ENCODE measurements at regions not wholly inside any gene's neighbourhood (a gene's known extent, or its start where the extent isn't known, plus 50 kb on each side); places are given as distances from the start of the nearest gene placed in this dataset.
"Not testable (repeated sequence)": the region's sequence is repeated elsewhere in the genome, so short reads cannot be mapped to it uniquely, and the experiment has no call there.

GRCh38 chr14:87255058-87255457 is 737.9 kb downstream of the GALC start:
- intact Hi-C loops (cut with micrococcal nuclease; ENCODE audit: unreplicated experiment) = no loop called here
- H3K4me3 ChIP-seq = no peak overlapping the region
- no peak for TF ChIP-seq EZH2 (IDR thresholded peaks at IDR 0.05; ENCODE audit: low read depth)
- TF ChIP-seq CTCF (conservative IDR thresholded peaks at IDR 0.05) = no peak
- no peaks in the 10 kb centered on the region for H3K4me1 ChIP-seq (replicated peaks; ENCODE audit: insufficient read depth)
- ChIA-PET CTCF (no interaction called here), POLR2A (ENCODE audit: unreplicated experiment) (no interaction called here)
- no peaks in the 10 kb centered on the region for H3K9me3 ChIP-seq (ENCODE audit: insufficient read depth, low read depth)
- BruUV-seq (replicated peaks) = no TSS peak
- no peaks in the 10 kb centered on the region for H3K36me3 ChIP-seq (ENCODE audit: low read depth)
- H3K79me2 ChIP-seq (ENCODE audit: low read depth) = no peaks in the 10 kb centered on the region
- no peak for DNase-seq
- H3K27ac ChIP-seq = no peak overlapping the region
- no peaks in the 10 kb centered on the region for H3K27me3 ChIP-seq (ENCODE audit: insufficient read depth, low read depth)
- no peak overlapping the region for H2AFZ ChIP-seq
- H3K4me2 ChIP-seq = no peak overlapping the region
- no peaks in the 10 kb centered on the region for H3K9me2 ChIP-seq (ENCODE audit: insufficient read depth)
- no peaks in the 10 kb centered on the region for H4K20me1 ChIP-seq (ENCODE audit: insufficient read depth)
- H3F3A ChIP-seq (ENCODE audit: insufficient read depth, low read depth) = no peaks in the 10 kb centered on the region

- Histone ChIP-seq H3K4me1 (replicated peaks; ENCODE audit: insufficient read depth) (no peaks in the 10 kb centered on the region), H3K4me2 (no peak overlapping the region), H3K27me3 (ENCODE audit: insufficient read depth, low read depth) (no peaks in the 10 kb centered on the region), H4K20me1 (ENCODE audit: insufficient read depth) (no peaks in the 10 kb centered on the region), H3F3A (ENCODE audit: insufficient read depth, low read depth) (no peaks in the 10 kb centered on the region), H3K79me2 (ENCODE audit: low read depth) (no peaks in the 10 kb centered on the region), H3K9me3 (ENCODE audit: insufficient read depth, low read depth) (no peaks in the 10 kb centered on the region), H2AFZ (no peak overlapping the region), H3K36me3 (ENCODE audit: low read depth) (no peaks in the 10 kb centered on the region), H3K4me3 (no peak overlapping the region), H3K27ac (no peak overlapping the region), H3K9me2 (ENCODE audit: insufficient read depth) (no peaks in the 10 kb centered on the region)
- intact Hi-C loops (cut with micrococcal nuclease; ENCODE audit: unreplicated experiment) = no loop called here
- ChIA-PET CTCF (no interaction called here), POLR2A (ENCODE audit: unreplicated experiment) (no interaction called here)
- no peak for TF ChIP-seq CTCF (conservative IDR thresholded peaks at IDR 0.05)
- TF ChIP-seq EZH2 (IDR thresholded peaks at IDR 0.05; ENCODE audit: low read depth) = no peak
- no TSS peak for BruUV-seq (replicated peaks)
- no peak for DNase-seq
These were observed 738.6 kb downstream of the GALC start for GRCh38 chr14:87254331-87254874.

- H2AFZ ChIP-seq; H3K9me3 ChIP-seq (ENCODE audit: insufficient read depth, low read depth); intact Hi-C loops (cut with micrococcal nuclease; ENCODE audit: unreplicated experiment); H3K4me1 ChIP-seq (replicated peaks; ENCODE audit: insufficient read depth); H3F3A ChIP-seq (ENCODE audit: insufficient read depth, low read depth); H3K79me2 ChIP-seq (ENCODE audit: low read depth); H3K27me3 ChIP-seq (ENCODE audit: insufficient read depth, low read depth); POLR2A ChIA-PET (ENCODE audit: unreplicated experiment); H3K4me2 ChIP-seq; DNase-seq; BruUV-seq (replicated peaks); H4K20me1 ChIP-seq (ENCODE audit: insufficient read depth); H3K4me3 ChIP-seq; H3K36me3 ChIP-seq (ENCODE audit: low read depth); H3K9me2 ChIP-seq (ENCODE audit: insufficient read depth); H3K27ac ChIP-seq; CTCF ChIA-PET: not testable (repeated sequence)
These were observed 739.2 kb downstream of the GALC start for GRCh38 chr14:87253791-87254190.

- H3K27ac ChIP-seq = no peak overlapping the region
- intact Hi-C loops (cut with micrococcal nuclease; ENCODE audit: unreplicated experiment) = no loop called here
- POLR2A ChIA-PET (ENCODE audit: unreplicated experiment) = no interaction called here
- no peak for DNase-seq
- CTCF ChIA-PET = no interaction called here
- no peak overlapping the region for H3K4me3 ChIP-seq
- no peaks in the 10 kb centered on the region for H3K79me2 ChIP-seq (ENCODE audit: low read depth)
- no peaks in the 10 kb centered on the region for H4K20me1 ChIP-seq (ENCODE audit: insufficient read depth)
- H2AFZ ChIP-seq = no peak overlapping the region
- no peak for TF ChIP-seq EZH2 (IDR thresholded peaks at IDR 0.05; ENCODE audit: low read depth)
- TF ChIP-seq CTCF (conservative IDR thresholded peaks at IDR 0.05) = no peak
- H3K36me3 ChIP-seq (ENCODE audit: low read depth) = no peaks in the 10 kb centered on the region
- no peak overlapping the region for H3K4me2 ChIP-seq
- BruUV-seq (replicated peaks) = no TSS peak
- no peaks in the 10 kb centered on the region for H3K4me1 ChIP-seq (replicated peaks; ENCODE audit: insufficient read depth)
- H3K27me3 ChIP-seq (ENCODE audit: insufficient read depth, low read depth) = no peaks in the 10 kb centered on the region
- no peaks in the 10 kb centered on the region for H3K9me2 ChIP-seq (ENCODE audit: insufficient read depth)
- no peaks in the 10 kb centered on the region for H3F3A ChIP-seq (ENCODE audit: insufficient read depth, low read depth)
- no peaks in the 10 kb centered on the region for H3K9me3 ChIP-seq (ENCODE audit: insufficient read depth, low read depth)
These were observed 740.9 kb downstream of the GALC start for GRCh38 chr14:87252103-87252502.

Data from PC-9 (cell line).